ENCODE measurements at regions not wholly inside any gene's neighbourhood (a gene's known extent, or its start where the extent isn't known, plus 50 kb on each side); places are given as distances from the start of the nearest gene placed in this dataset.
"Not testable (repeated sequence)": the region's sequence is repeated elsewhere in the genome, so short reads cannot be mapped to it uniquely, and the experiment has no call there.

- no peak for DNase-seq
Measured at GRCh38 chr18:30432349-30432748, 610.2 kb downstream of the DSC3 start.

GRCh38 chr18:30419399-30419798 lies 623.1 kb downstream of the DSC3 start:
- DNase-seq: not testable (repeated sequence)

- DNase-seq: no peak
Measured at GRCh38 chr18:30415903-30416302, 626.6 kb downstream of the DSC3 start.

- DNase-seq: no peak
Measured at GRCh38 chr18:30409120-30409519, 633.4 kb downstream of the DSC3 start.

- peak; percentile 0 for DNase-seq
Measured at GRCh38 chr18:30406728-30407127, 635.8 kb downstream of the DSC3 start.

GRCh38 chr18:30405038-30405437 lies 637.5 kb downstream of the DSC3 start:
- no peak for DNase-seq

GRCh38 chr18:30404422-30404821 lies 638.1 kb downstream of the DSC3 start:
- DNase-seq: no peak

- no peak for DNase-seq
Measured at GRCh38 chr18:30403278-30403677, 639.3 kb downstream of the DSC3 start.

- DNase-seq: no peak
Measured at GRCh38 chr18:30387401-30387800, 655.1 kb downstream of the DSC3 start.

GRCh38 chr18:30386624-30387023 lies 655.9 kb downstream of the DSC3 start:
- DNase-seq: no peak

- no peak for DNase-seq
Measured at GRCh38 chr18:30385684-30386083, 656.9 kb downstream of the DSC3 start.

- no peak for DNase-seq
Measured at GRCh38 chr18:30381826-30382225, 660.7 kb downstream of the DSC3 start.

GRCh38 chr18:30378097-30378496 lies 664.4 kb downstream of the DSC3 start:
- no peak for DNase-seq

- no peak for DNase-seq
Measured at GRCh38 chr18:30376515-30376914, 666.0 kb downstream of the DSC3 start.

GRCh38 chr18:30361864-30362540 lies 680.5 kb downstream of the DSC3 start:
- no peak for DNase-seq

GRCh38 chr18:30359521-30359920 lies 683.0 kb downstream of the DSC3 start:
- DNase-seq: no peak

GRCh38 chr18:30358555-30358954 lies 684.0 kb downstream of the DSC3 start:
- DNase-seq: peak; percentile 32

GRCh38 chr18:30352551-30353168 lies 689.9 kb downstream of the DSC3 start:
- no peak for DNase-seq

GRCh38 chr18:30350263-30350662 lies 692.3 kb downstream of the DSC3 start:
- no peak for DNase-seq

GRCh38 chr18:30343090-30343489 lies 699.5 kb downstream of the DSC3 start:
- no peak for DNase-seq

- DNase-seq: no peak
Measured at GRCh38 chr18:30342675-30343074, 699.9 kb downstream of the DSC3 start.

- DNase-seq: no peak
Measured at GRCh38 chr18:30334781-30335180, 707.8 kb downstream of the DSC3 start.

GRCh38 chr18:30333310-30333709 lies 709.2 kb downstream of the DSC3 start:
- no peak for DNase-seq

GRCh38 chr18:30328839-30329238 lies 713.7 kb downstream of the DSC3 start:
- DNase-seq: no peak

GRCh38 chr18:30302181-30302580 lies 740.4 kb downstream of the DSC3 start:
- DNase-seq: no peak
